WTC11 (cell line): ENCODE measurements at regions not wholly inside any gene's neighbourhood (a gene's known extent, or its start where the extent isn't known, plus 50 kb on each side); places are given as distances from the start of the nearest gene placed in this dataset.
"Not testable (repeated sequence)": the region's sequence is repeated elsewhere in the genome, so short reads cannot be mapped to it uniquely, and the experiment has no call there.

Experiments used
- ATAC-seq: fragments of 200-7000 bp; cut with Tn5 transposase; 2 replicates; pipeline ENCODE4 v1.10.0; 2021; ENCODE audit warnings: mild to moderate bottlenecking, moderate library complexity
- CTCF ChIA-PET: fragments of 300-600 bp; sonication (Branson Sonifier 250); formaldehyde crosslinking; loops from one replicate; lab custom pipeline; 2021; ENCODE audit warnings: antibody characterized with exemption; lab: Charles Lee
- POLR2A ChIA-PET: fragments of 350-600 bp; sonication (Branson Sonifier 250); formaldehyde crosslinking; loops from one replicate; lab custom pipeline; 2021; ENCODE audit warnings: antibody characterized with exemption; lab: Charles Lee
- DNase-seq: peaks from one replicate; pipeline ENCODE4 v3.0.0; 2021; ENCODE audit warnings: low spot score
- H3K27ac Mint-ChIP-seq: 2 replicates; pipeline ENCODE4 v1.8.0; 2021; ENCODE audit warnings: mixed read lengths
- H3K27me3 Mint-ChIP-seq: 2 replicates; pipeline ENCODE4 v1.8.0; 2021; ENCODE audit warnings: low read depth, mild to moderate bottlenecking, moderate library complexity, mixed read lengths
- H3K36me3 Mint-ChIP-seq: 2 replicates; pipeline ENCODE4 v1.8.0; 2021; ENCODE audit warnings: mixed read lengths
- H3K4me1 Mint-ChIP-seq: 2 replicates; pipeline ENCODE4 v1.8.0; 2022; ENCODE audit warnings: mixed read lengths
- H3K4me3 Mint-ChIP-seq: 2 replicates; pipeline ENCODE4 v1.8.0; 2021; ENCODE audit warnings: mild to moderate bottlenecking, moderate library complexity, mixed read lengths
- H3K9me3 Mint-ChIP-seq: 2 replicates; pipeline ENCODE4 v1.8.0; 2021; ENCODE audit warnings: mixed read lengths
- E2F4 ChIP-seq: sonication (generic); formaldehyde crosslinking; IDR thresholded peaks from 2 replicates; pipeline ENCODE4 v1.8.1; 2022; ENCODE audit warnings: low read depth, mild to moderate bottlenecking, moderate library complexity, missing genetic modification reagents, borderline replicate concordance
- EMX1 ChIP-seq: fragments of 250-450 bp; sonication (Bioruptor Pico); IDR thresholded peaks from 2 replicates; pipeline ENCODE4 v1.8.0; 2021; ENCODE audit warnings: mild to moderate bottlenecking
- ESRRA ChIP-seq: sonication (generic); formaldehyde crosslinking; IDR thresholded peaks from 2 replicates; pipeline ENCODE4 v1.8.1; 2022; ENCODE audit warnings: mild to moderate bottlenecking, missing genetic modification reagents, borderline replicate concordance
- FOXK1 ChIP-seq: sonication (generic); formaldehyde crosslinking; IDR thresholded peaks from 2 replicates; pipeline ENCODE4 v1.8.0; 2022; ENCODE audit warnings: mild to moderate bottlenecking, moderate library complexity, missing genetic modification reagents
- GABPB1 ChIP-seq: sonication (generic); formaldehyde crosslinking; IDR thresholded peaks from 2 replicates; pipeline ENCODE4 v1.8.1; 2023; ENCODE audit warnings: mild to moderate bottlenecking, missing genetic modification reagents
- GTF2I ChIP-seq: fragments of 250-450 bp; sonication (Bioruptor Pico); conservative IDR thresholded peaks from 2 replicates; pipeline ENCODE4 v1.4.0; 2021; ENCODE audit warnings: mild to moderate bottlenecking
- HMGA2 ChIP-seq: fragments of 250-450 bp; sonication (Bioruptor Pico); IDR thresholded peaks from 2 replicates; pipeline ENCODE4 v1.4.0; 2021; ENCODE audit warnings: mild to moderate bottlenecking, moderate library complexity
- KAT7 ChIP-seq: sonication (generic); formaldehyde crosslinking; IDR thresholded peaks from 2 replicates; pipeline ENCODE4 v1.8.1; 2023; ENCODE audit warnings: missing genetic modification reagents, mild to moderate bottlenecking, borderline replicate concordance
- MXD4 ChIP-seq: fragments of 250-450 bp; sonication (Bioruptor Pico); IDR thresholded peaks from 2 replicates; pipeline ENCODE4 v1.8.0; 2021; ENCODE audit warnings: mild to moderate bottlenecking, moderate library complexity, borderline replicate concordance
- NR2C2 ChIP-seq: sonication (generic); formaldehyde crosslinking; IDR thresholded peaks from 2 replicates; pipeline ENCODE4 v1.8.0; 2022; ENCODE audit warnings: mild to moderate bottlenecking, missing genetic modification reagents
- OVOL2 ChIP-seq: fragments of 250-450 bp; sonication (Bioruptor Pico); IDR thresholded peaks from 2 replicates; pipeline ENCODE4 v1.9.0; 2021; ENCODE audit warnings: mild to moderate bottlenecking, borderline replicate concordance
- SOX15 ChIP-seq: fragments of 250-450 bp; sonication (Bioruptor Pico); IDR thresholded peaks from 2 replicates; pipeline ENCODE4 v1.9.0; 2021; ENCODE audit warnings: mild to moderate bottlenecking
- TCF7 ChIP-seq: sonication (generic); formaldehyde crosslinking; IDR thresholded peaks from 2 replicates; pipeline ENCODE4 v1.8.0; 2022; ENCODE audit warnings: mild to moderate bottlenecking, low read depth, missing genetic modification reagents, moderate library complexity
- ZNF121 ChIP-seq: sonication (generic); formaldehyde crosslinking; IDR thresholded peaks from 2 replicates; pipeline ENCODE4 v1.8.0; 2023; ENCODE audit warnings: missing genetic modification reagents
- ZNF138 ChIP-seq: sonication (generic); formaldehyde crosslinking; conservative IDR thresholded peaks from 2 replicates; pipeline ENCODE4 v1.8.1; 2022; ENCODE audit warnings: mild to moderate bottlenecking, moderate library complexity, missing genetic modification reagents
- ZNF281 ChIP-seq: sonication (generic); formaldehyde crosslinking; IDR thresholded peaks from 2 replicates; pipeline ENCODE4 v1.8.0; 2023; ENCODE audit warnings: mild to moderate bottlenecking, missing genetic modification reagents
- ZNF396 ChIP-seq: fragments of 250-450 bp; sonication (Bioruptor Pico); IDR thresholded peaks from 2 replicates; pipeline ENCODE4 v1.8.0; 2021; ENCODE audit warnings: mild to moderate bottlenecking, moderate library complexity, borderline replicate concordance
- TF ChIP-seq, protein P1 (sequence below): sonication (generic); formaldehyde crosslinking; IDR thresholded peaks from 2 replicates; pipeline ENCODE4 v1.8.1; 2022; ENCODE audit warnings: mild to moderate bottlenecking, moderate library complexity, missing genetic modification reagents
- TF ChIP-seq, protein P2 (sequence below): sonication (generic); formaldehyde crosslinking; IDR thresholded peaks from 2 replicates; pipeline ENCODE4 v1.8.1; 2022; ENCODE audit warnings: mild to moderate bottlenecking, missing genetic modification reagents, moderate library complexity, borderline replicate concordance

DNA sequence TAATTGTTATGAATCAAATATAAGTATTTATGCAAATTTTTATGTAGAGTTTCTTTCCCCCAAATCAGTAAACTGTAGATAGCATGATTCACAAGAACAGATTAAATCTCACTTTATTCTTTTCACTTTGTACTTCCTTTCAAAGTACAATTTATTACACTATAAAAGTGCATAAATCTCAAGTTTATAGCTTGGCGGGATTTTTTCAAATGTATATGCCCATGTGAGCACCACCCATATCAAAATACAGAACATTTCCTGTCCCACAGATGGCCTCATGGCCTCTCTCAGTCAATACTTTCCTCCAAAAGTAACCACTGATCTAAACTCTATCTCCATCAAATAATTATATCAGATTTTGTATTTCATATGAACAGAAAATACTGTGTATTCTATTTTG lies 196.1 kb upstream of the THRB start:
- H3K4me3 Mint-ChIP-seq: no peak overlapping the region
- no peaks in the 10 kb centered on the region for H3K36me3 Mint-ChIP-seq
- DNase-seq (no peak), ATAC-seq (no peak)
- H3K27ac Mint-ChIP-seq: no peak overlapping the region
- no peak for TF ChIP-seq TCF7 (CRISPR knock-in tag)
- no peak for TF ChIP-seq OVOL2 (CRISPR knock-in tag)
- TF ChIP-seq ZNF396 (CRISPR knock-in tag): no peak
- no peak for TF ChIP-seq SOX15 (CRISPR knock-in tag)
- TF ChIP-seq ZNF281: no peak
- no peak for TF ChIP-seq ESRRA
- no peak for TF ChIP-seq EMX1 (CRISPR knock-in tag)
- TF ChIP-seq MXD4 (CRISPR knock-in tag): no peak
- no peak for TF ChIP-seq NR2C2 (CRISPR knock-in tag)
- H3K4me1 Mint-ChIP-seq: peaks cover 16% of the 10 kb centered on the region
- CTCF ChIA-PET: no interaction called here
- peaks cover 14% of the 10 kb centered on the region for H3K9me3 Mint-ChIP-seq
- POLR2A ChIA-PET: interaction anchor here (0.6 kb wide), 1 partner anchor 404 kb away, joined by 3 read pairs; no protein-coding TSS in a partner anchor
- no peaks in the 10 kb centered on the region for H3K27me3 Mint-ChIP-seq

- CTCF ChIA-PET, ATAC-seq, DNase-seq: not testable (repeated sequence)
These were observed 204.4 kb upstream of the THRB start for GRCh38 chr3:24699078-24699477.

GRCh38 chr3:24704496-24704895 lies 209.8 kb upstream of the THRB start:
- ATAC-seq (no peak), DNase-seq (no peak)
- CTCF ChIA-PET: no interaction called here
- TF ChIP-seq HMGA2 (CRISPR knock-in tag) (no peak), E2F4 (CRISPR knock-in tag) (no peak), KAT7 (CRISPR knock-in tag) (no peak), GABPB1 (CRISPR knock-in tag) (no peak), FOXK1 (no peak), ZNF138 (no peak), GTF2I (no peak), ZNF121 (CRISPR knock-in tag) (no peak)
- TF ChIP-seq, protein P1, sequence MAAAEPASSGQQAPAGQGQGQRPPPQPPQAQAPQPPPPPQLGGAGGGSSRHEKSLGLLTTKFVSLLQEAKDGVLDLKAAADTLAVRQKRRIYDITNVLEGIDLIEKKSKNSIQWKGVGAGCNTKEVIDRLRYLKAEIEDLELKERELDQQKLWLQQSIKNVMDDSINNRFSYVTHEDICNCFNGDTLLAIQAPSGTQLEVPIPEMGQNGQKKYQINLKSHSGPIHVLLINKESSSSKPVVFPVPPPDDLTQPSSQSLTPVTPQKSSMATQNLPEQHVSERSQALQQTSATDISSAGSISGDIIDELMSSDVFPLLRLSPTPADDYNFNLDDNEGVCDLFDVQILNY (CRISPR knock-in tag): no peak
- TF ChIP-seq, protein P2, sequence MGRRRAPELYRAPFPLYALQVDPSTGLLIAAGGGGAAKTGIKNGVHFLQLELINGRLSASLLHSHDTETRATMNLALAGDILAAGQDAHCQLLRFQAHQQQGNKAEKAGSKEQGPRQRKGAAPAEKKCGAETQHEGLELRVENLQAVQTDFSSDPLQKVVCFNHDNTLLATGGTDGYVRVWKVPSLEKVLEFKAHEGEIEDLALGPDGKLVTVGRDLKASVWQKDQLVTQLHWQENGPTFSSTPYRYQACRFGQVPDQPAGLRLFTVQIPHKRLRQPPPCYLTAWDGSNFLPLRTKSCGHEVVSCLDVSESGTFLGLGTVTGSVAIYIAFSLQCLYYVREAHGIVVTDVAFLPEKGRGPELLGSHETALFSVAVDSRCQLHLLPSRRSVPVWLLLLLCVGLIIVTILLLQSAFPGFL (CRISPR knock-in tag): no peak
- H3K27ac Mint-ChIP-seq: no peak overlapping the region
- H3K4me3 Mint-ChIP-seq: no peak overlapping the region
- no peaks in the 10 kb centered on the region for H3K36me3 Mint-ChIP-seq
- POLR2A ChIA-PET: no interaction called here
- no peaks in the 10 kb centered on the region for H3K4me1 Mint-ChIP-seq
- H3K9me3 Mint-ChIP-seq: no peaks in the 10 kb centered on the region
- H3K27me3 Mint-ChIP-seq: no peaks in the 10 kb centered on the region; the same call in 1 of the 2 replicates

More at GRCh38 chr3:24699078-24699477, 204.4 kb upstream of the THRB start:
- H3K27me3 Mint-ChIP-seq, H3K4me3 Mint-ChIP-seq, POLR2A ChIA-PET, H3K9me3 Mint-ChIP-seq, H3K4me1 Mint-ChIP-seq, H3K36me3 Mint-ChIP-seq, H3K27ac Mint-ChIP-seq: not testable (repeated sequence)
